Limb (tissue), 2 donors: ENCODE measurements at regions not wholly inside any gene's neighbourhood (a gene's known extent, or its start where the extent isn't known, plus 50 kb on each side); places are given as distances from the start of the nearest gene placed in this dataset.

Source experiments
- DNase-seq, 2 donors: peaks; one replicate each; pipeline ENCODE4 v3.0.0-alpha.2; 2016; ENCODE audit errors: extremely low spot score in 2 of 2

GRCh38 chr22:47786650-47787290, 1024.3 kb downstream of the TBC1D22A start:
- peak in 1 of 2 donors; percentile 9 for DNase-seq

GRCh38 chr22:47784991-47785390, 1022.5 kb downstream of the TBC1D22A start:
- peak in 1 of 2 donors; percentile 2 for DNase-seq

GRCh38 chr22:47784367-47784983, 1022.0 kb downstream of the TBC1D22A start:
- peak in 1 of 2 donors; percentile 5 for DNase-seq

- DNase-seq: peak in 1 of 2 donors; percentile 19
These were observed 1021.2 kb downstream of the TBC1D22A start for GRCh38 chr22:47783433-47784366.

GRCh38 chr22:47782328-47783075, 1020.1 kb downstream of the TBC1D22A start:
- DNase-seq: peak in 1 of 2 donors; percentile 12

- no peak for DNase-seq
These were observed 1019.1 kb downstream of the TBC1D22A start for GRCh38 chr22:47781427-47782111.

- peak in 1 of 2 donors; percentile 12 for DNase-seq
These were observed 1018.6 kb downstream of the TBC1D22A start for GRCh38 chr22:47781024-47781423.

- DNase-seq: no peak
These were observed 1017.9 kb downstream of the TBC1D22A start for GRCh38 chr22:47780281-47780875.

- DNase-seq: no peak
These were observed 1017.0 kb downstream of the TBC1D22A start for GRCh38 chr22:47779474-47779873.

GRCh38 chr22:47778160-47778658, 1015.8 kb downstream of the TBC1D22A start:
- DNase-seq: no peak

- DNase-seq: no peak
These were observed 1015.0 kb downstream of the TBC1D22A start for GRCh38 chr22:47777426-47777825.

GRCh38 chr22:47776329-47776728, 1013.9 kb downstream of the TBC1D22A start:
- DNase-seq: no peak

- DNase-seq: peak in 1 of 2 donors; percentile 6
These were observed 1013.2 kb downstream of the TBC1D22A start for GRCh38 chr22:47775686-47776085.

- DNase-seq: no peak
These were observed 1012.7 kb downstream of the TBC1D22A start for GRCh38 chr22:47775191-47775590.

GRCh38 chr22:47773635-47774034, 1011.2 kb downstream of the TBC1D22A start:
- DNase-seq: no peak

- DNase-seq: no peak
These were observed 1010.4 kb downstream of the TBC1D22A start for GRCh38 chr22:47772864-47773263.

GRCh38 chr22:47769652-47770051, 1007.2 kb downstream of the TBC1D22A start:
- DNase-seq: no peak

GRCh38 chr22:47768027-47768426, 1005.6 kb downstream of the TBC1D22A start:
- DNase-seq: no peak

GRCh38 chr22:47767403-47767802, 1005.0 kb downstream of the TBC1D22A start:
- no peak for DNase-seq

- no peak for DNase-seq
These were observed 1003.3 kb downstream of the TBC1D22A start for GRCh38 chr22:47765757-47766156.
